Stimulated activated CD4-positive, alpha-beta T cell treated with anti-CD3 and anti-CD28 coated beads, Interleukin-12 subunit alpha, Interleukin-12 subunit beta, amount 100 ng/mL, for 4 hours (primary cell): ENCODE measurements at regions not wholly inside any gene's neighbourhood (a gene's known extent, or its start where the extent isn't known, plus 50 kb on each side); places are given as distances from the start of the nearest gene placed in this dataset.
"Not testable (repeated sequence)": the region's sequence is repeated elsewhere in the genome, so short reads cannot be mapped to it uniquely, and the experiment has no call there.

Source experiments
- DNase-seq: peaks from one replicate; pipeline ENCODE4 v3.0.0-alpha.2; 2020

DNA sequence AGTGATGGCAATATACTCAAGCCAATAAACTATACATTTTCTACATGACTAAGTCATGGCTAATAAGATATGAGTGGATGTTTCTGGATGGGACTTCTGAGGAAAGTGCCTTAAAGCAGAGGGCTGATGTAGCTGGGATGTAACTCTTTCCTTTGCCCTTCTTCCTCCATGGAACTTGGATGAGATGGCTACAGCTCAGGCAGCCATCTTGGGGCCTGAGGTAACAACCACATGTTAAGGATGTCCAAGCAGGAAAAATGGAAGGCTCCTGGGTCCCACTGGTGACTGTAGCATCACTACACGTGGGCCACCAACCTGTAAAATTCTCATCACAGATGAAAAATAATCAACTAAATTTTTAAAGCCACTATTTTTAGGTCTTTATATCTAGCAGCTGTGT lies 54.4 kb upstream of the GRIP1 start:
- DNase-seq = no peak

GRCh38 chr12:66733839-66734238 lies 55.0 kb upstream of the GRIP1 start:
- DNase-seq = no peak

- no peak for DNase-seq
Measured at GRCh38 chr12:66735275-66735674, 56.4 kb upstream of the GRIP1 start.

- DNase-seq = no peak
Measured at GRCh38 chr12:66736931-66737330, 58.1 kb upstream of the GRIP1 start.

DNA sequence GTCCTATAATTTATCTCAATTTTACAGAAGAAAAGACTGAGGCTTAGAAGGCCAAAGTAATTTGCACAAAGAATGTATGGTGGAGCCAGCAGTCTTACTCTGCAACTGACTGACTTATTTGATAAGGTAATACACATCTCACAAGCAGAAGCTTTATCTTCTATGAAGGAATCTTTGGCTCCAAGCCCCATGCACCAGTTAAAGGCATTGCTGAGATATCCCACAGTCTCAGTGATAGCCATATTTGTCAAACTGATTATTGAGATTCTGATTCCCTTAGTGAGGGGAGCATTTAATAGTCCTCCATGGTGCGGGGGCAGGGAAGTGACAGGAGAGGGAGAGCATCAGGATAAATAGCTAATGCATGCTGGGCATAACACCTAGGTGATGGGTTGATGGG lies 60.4 kb upstream of the GRIP1 start:
- no peak for DNase-seq

- no peak for DNase-seq
Measured at GRCh38 chr12:66739940-66740651, 61.2 kb upstream of the GRIP1 start.

- DNase-seq = no peak
Measured at GRCh38 chr12:66740732-66741131, 61.9 kb upstream of the GRIP1 start.

- no peak for DNase-seq
Measured at GRCh38 chr12:66741919-66742318, 63.0 kb upstream of the GRIP1 start.

GRCh38 chr12:66742508-66743367 lies 63.9 kb upstream of the GRIP1 start:
- no peak for DNase-seq

DNA sequence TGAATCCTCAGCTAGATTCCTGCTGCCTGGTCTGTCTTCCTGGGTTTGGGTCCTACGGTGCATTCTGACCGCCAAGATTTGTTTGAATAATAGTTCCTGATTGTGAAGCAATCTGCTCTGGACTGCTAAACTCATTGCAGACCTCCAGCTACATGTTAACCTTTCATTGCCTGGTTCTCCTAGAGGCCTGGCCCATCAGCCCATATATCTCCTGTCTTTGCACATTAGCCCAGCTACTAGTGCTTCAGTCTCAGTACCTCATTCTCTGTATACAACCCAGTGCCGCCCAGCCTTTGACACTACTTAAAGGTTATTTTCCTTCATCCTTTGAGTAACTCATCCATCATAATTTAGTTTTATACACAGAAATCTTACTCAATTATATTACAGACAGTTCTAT lies 65.6 kb upstream of the GRIP1 start:
- no peak for DNase-seq

GRCh38 chr12:66744956-66745383 lies 66.1 kb upstream of the GRIP1 start:
- DNase-seq = no peak

DNA sequence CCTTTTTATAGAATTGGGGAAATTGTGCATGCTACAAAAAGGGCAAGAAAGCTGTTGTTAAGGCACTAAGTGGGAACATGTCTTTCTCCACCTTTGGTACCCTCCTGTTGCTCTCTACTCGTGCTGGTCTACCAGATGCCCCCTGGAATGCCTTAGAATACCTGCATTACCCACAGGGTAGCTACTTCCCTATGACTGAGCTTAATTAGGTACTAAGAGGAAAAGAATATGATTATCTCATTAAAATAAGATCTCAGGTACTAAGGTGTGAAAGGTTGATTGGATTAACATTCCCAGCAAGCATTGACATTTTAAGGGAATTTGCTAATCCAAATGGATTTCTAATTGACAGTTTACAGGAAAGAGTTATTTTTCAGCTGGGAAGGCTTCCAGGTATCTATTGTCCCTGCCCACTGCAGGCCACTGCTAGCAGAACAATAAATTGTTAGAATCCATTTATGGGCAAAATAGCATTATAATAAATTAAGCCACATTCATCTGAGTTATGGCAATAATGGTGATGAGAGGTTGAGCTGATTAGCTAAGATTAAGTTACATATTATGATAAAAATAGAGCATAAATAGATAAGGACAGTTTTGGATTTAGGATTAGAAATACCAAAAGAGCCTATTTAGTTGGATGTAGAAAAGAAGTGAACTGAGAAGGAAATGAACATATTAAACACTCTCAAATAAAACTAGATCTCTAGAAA lies 67.8 kb upstream of the GRIP1 start:
- DNase-seq = no peak

DNA sequence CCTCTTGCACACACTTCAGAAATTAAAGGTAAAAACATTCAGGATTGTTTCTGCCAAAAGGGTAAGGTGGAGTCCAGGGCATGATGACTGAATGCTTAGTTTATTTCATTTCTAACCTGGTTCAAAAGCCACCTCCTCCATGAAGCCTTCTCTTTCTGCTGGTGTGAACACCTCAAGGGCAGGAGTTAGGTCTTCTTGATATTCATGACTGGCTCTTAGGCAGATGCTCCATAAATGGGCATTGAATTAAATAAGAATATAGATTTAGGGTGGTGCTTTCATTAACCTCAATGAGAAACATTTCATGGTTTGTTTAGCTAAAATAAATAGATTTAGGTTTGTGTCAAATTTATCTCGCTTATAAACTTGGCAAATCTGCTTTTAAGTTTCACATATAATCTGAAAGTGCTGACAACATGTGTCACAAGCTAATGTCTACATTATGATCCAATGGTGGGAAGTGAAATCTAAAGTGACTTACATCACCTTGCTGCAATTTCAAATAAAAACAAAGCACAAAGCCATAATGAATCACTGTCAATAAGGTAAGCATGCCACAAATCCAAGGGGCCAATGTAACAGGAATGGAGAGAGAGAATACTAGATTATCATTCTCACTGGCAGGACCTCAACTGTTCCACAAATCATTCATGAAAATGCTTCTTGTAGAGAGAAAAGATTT lies 72.7 kb upstream of the GRIP1 start:
- DNase-seq = no peak

DNA sequence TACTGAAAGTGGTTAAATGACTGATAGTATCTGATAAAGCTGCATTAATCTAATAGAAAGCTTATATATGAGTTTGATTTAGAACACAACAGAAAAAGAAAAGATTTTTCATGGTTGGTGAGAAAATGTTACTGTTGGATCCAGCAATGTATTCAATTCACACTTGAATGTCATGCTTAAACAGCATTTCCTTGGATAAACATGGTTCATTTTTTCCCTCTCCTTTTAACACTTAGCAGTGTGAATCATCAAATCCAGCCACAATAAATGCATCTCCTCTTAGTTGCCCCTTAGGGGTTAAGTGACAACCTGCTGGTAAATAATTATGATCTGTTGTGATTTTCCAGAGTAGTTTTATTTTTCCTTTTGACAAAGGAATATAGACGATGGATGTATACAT lies 74.9 kb upstream of the GRIP1 start:
- no peak for DNase-seq

DNA sequence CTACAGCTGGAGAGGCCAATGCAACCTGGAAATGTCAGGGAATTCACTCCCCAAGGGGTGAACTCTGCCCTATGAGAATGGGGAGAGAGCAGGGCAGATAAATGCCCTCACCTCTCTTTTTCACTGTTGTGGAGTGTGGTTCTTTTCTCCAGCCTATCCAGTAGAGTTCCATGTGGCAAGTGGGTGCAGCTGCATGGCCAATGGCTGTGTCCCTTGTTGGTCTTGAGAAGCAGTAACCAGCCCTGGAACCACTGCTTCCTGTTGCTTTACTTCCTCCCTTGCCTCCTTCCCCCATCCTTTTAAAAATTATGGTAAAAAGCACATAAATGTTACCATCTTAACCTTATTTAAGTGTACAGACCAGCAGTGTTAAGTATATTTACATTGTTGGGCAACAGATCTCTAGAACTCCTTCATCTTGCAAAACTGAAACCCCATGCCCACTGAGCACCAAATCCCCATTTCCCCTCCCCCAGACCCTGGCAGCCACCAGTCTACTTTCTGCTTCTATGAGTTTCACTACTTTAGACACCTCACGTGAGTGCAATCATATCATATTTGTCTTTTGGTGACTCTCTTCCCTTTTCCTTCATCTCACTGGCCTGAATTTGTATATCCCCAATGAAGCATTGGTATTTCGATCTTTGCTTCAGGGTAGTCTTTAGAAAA lies 77.0 kb upstream of the GRIP1 start:
- no peak for DNase-seq

DNA sequence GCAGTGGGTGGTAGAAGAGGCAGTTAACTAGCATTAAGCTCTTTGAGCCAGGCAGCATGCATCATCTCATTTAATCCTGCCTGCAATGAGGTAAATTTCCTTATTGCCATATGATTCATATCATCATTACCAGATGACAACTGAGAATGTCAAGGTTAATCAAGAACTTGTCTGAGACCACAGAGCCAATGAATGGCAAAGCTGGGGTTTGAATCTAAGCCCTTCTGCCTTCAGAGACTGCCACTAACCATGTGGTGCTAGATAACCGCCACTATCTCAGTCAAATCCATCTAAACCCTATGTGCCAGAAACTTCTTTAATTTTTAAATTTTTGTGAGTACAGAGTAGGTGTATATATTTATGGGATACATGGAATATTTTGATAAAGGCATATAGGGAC lies 77.8 kb upstream of the GRIP1 start:
- no peak for DNase-seq

DNA sequence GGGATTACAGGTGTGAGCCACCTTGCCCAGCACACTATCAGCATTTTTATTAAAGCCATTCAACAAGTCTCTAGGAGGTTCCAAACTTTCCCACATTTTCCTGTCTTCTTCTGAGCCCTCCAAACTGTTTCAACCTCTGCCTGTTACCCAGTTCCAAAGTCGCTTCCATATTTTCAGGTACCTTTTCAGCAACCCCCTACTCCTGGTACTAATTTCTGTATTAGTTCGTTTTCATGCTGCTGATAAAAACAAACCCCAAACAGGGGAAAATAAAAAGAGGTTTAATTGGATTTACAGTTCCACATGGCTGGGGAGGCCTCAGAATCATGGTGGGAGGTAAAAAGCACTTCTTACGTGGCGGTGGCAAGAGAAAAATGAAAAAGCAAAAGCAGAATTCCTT lies 81.2 kb upstream of the GRIP1 start:
- not testable (repeated sequence) for DNase-seq

DNA sequence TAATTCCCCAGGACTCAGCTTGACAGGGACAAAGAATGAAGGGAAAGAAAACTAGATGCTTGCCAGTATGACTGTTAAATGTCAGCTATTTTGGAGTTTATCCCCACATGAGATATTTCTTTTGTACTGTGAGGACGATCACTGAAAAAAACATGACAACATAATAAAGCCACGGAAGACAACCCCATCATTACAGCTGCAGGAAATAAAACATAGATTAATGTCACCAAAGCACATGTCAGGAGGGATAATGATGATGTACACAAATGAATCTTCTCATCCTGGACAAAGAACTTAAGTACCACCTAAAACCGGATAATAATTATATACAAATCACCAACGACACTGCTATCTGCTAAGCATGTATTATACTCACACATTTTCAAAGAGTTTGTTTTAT lies 84.6 kb upstream of the GRIP1 start:
- DNase-seq = no peak

- no peak for DNase-seq
Measured at GRCh38 chr12:66765204-66765603, 86.3 kb upstream of the GRIP1 start.

- no peak for DNase-seq
Measured at GRCh38 chr12:66767536-66767935, 88.7 kb upstream of the GRIP1 start.

- no peak for DNase-seq
Measured at GRCh38 chr12:66768293-66768692, 89.4 kb upstream of the GRIP1 start.

DNA sequence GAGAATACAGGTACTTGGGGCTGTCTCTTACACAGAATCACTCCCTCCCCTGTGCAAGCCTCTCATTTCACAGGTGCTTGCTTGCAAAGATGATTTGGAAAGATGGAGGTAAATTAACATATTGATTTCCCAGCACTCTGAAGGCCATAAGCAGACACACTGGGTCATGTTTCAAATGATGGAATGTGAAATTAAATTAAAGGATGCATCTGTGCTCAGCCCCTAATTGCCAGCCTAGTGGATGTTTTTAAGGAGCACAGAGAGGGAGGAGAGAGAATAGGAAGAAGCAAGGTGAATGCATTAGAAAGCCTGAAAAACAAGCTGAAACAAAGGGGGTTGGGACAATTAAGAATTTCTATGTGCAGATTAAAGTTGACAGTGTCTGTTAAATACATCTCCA lies 96.1 kb upstream of the GRIP1 start:
- DNase-seq = no peak

- no peak for DNase-seq
Measured at GRCh38 chr12:66775871-66776270, 97.0 kb upstream of the GRIP1 start.
